Activated T-cell treated with anti-CD3 and anti-CD28 coated beads for 24 hours (primary cell): ENCODE measurements at regions not wholly inside any gene's neighbourhood (a gene's known extent, or its start where the extent isn't known, plus 50 kb on each side); places are given as distances from the start of the nearest gene placed in this dataset.
"Not testable (repeated sequence)": the region's sequence is repeated elsewhere in the genome, so short reads cannot be mapped to it uniquely, and the experiment has no call there.

Experiments
- DNase-seq: peaks from one replicate; pipeline ENCODE4 v3.0.0-alpha.2; 2020; ENCODE audit warnings: low read depth

- DNase-seq = no peak
Observed at GRCh38 chr18:78411539-78411938, 568.1 kb upstream of the SALL3 start.

- DNase-seq = no peak
Observed at GRCh38 chr18:78414302-78414701, 565.3 kb upstream of the SALL3 start.

GRCh38 chr18:78416853-78417252 is 562.8 kb upstream of the SALL3 start:
- DNase-seq = no peak

GRCh38 chr18:78418379-78418778 is 561.2 kb upstream of the SALL3 start:
- DNase-seq = no peak

GRCh38 chr18:78419171-78419570 is 560.4 kb upstream of the SALL3 start:
- DNase-seq = no peak

- DNase-seq = no peak
Observed at GRCh38 chr18:78420116-78420515, 559.5 kb upstream of the SALL3 start.

- no peak for DNase-seq
Observed at GRCh38 chr18:78421392-78421791, 558.2 kb upstream of the SALL3 start.

- DNase-seq = no peak
Observed at GRCh38 chr18:78422336-78422735, 557.3 kb upstream of the SALL3 start.

- DNase-seq = no peak
Observed at GRCh38 chr18:78423811-78424210, 555.8 kb upstream of the SALL3 start.

GRCh38 chr18:78424403-78425018 is 555.1 kb upstream of the SALL3 start:
- DNase-seq = no peak

GRCh38 chr18:78425019-78425412 is 554.6 kb upstream of the SALL3 start:
- no peak for DNase-seq

GRCh38 chr18:78427081-78427480 is 552.5 kb upstream of the SALL3 start:
- DNase-seq = no peak

GRCh38 chr18:78429127-78430108 is 550.2 kb upstream of the SALL3 start:
- no peak for DNase-seq

- DNase-seq = no peak
Observed at GRCh38 chr18:78430131-78430758, 549.4 kb upstream of the SALL3 start.

GRCh38 chr18:78431606-78432005 is 548.0 kb upstream of the SALL3 start:
- DNase-seq = no peak

GRCh38 chr18:78433562-78433961 is 546.1 kb upstream of the SALL3 start:
- DNase-seq = no peak

GRCh38 chr18:78436110-78436509 is 543.5 kb upstream of the SALL3 start:
- no peak for DNase-seq

GRCh38 chr18:78438235-78438634 is 541.4 kb upstream of the SALL3 start:
- not testable (repeated sequence) for DNase-seq

- DNase-seq = no peak
Observed at GRCh38 chr18:78445880-78446279, 533.7 kb upstream of the SALL3 start.

- DNase-seq = no peak
Observed at GRCh38 chr18:78447211-78447610, 532.4 kb upstream of the SALL3 start.

- no peak for DNase-seq
Observed at GRCh38 chr18:78448106-78448505, 531.5 kb upstream of the SALL3 start.

GRCh38 chr18:78448591-78448990 is 531.0 kb upstream of the SALL3 start:
- no peak for DNase-seq

- DNase-seq = no peak
Observed at GRCh38 chr18:78454221-78454620, 525.4 kb upstream of the SALL3 start.
